H1 (cell line): ENCODE measurements at regions not wholly inside any gene's neighbourhood (a gene's known extent, or its start where the extent isn't known, plus 50 kb on each side); places are given as distances from the start of the nearest gene placed in this dataset.

Experiments used
- CTCF ChIA-PET: fragments of 300-600 bp; sonication (Branson Sonifier 250); formaldehyde crosslinking; loops from one replicate; lab custom pipeline; 2021; ENCODE audit not compliant: partially characterized antibody; lab: Charles Lee
- POLR2A ChIA-PET: fragments of 300-600 bp; sonication (Branson Sonifier 250); formaldehyde crosslinking; loops from one replicate; lab custom pipeline; 2021; ENCODE audit warnings: inconsistent platforms; ENCODE audit not compliant: partially characterized antibody; lab: Charles Lee
- DNase-seq, 2 experiments: peaks; one replicate each; pipeline versions ENCODE4 v3.0.0 to v3.0.0-alpha.2; 2010 to 2022; ENCODE audit warnings: low spot score in 2 of 2, low read depth in 1 of 2, mixed read lengths in 1 of 2
- FAIRE-seq: peaks from 2 replicates; lab custom pipeline; 2011; peaks lifted over from hg19 to GRCh38; lab: Jason Lieb, UNC
- H2AFZ ChIP-seq: 2 replicates; pipeline ENCODE4 v1.8.1; 2012; ENCODE audit warnings: low read length, inconsistent platforms
- H2AK5ac ChIP-seq: 2 replicates; pipeline ENCODE4 v1.6.1; 2013; ENCODE audit warnings: low read depth, low read length
- H2BK120ac ChIP-seq: replicated peaks from 2 replicates; pipeline ENCODE3; 2013; ENCODE audit warnings: low read depth, low read length, inconsistent platforms
- H2BK12ac ChIP-seq: 2 replicates; pipeline ENCODE4 v1.6.1; 2013; ENCODE audit warnings: low read depth, low read length
- H2BK15ac ChIP-seq: 2 replicates; pipeline ENCODE4 v1.6.1; 2013; ENCODE audit warnings: low read length
- H2BK20ac ChIP-seq: 2 replicates; pipeline ENCODE4 v1.6.1; 2013; ENCODE audit warnings: low read length
- H2BK5ac ChIP-seq: 2 replicates; pipeline ENCODE4 v1.6.1; 2013; ENCODE audit warnings: low read depth, low read length
- H3K14ac ChIP-seq: 2 replicates; pipeline ENCODE4 v1.6.1; 2013; ENCODE audit warnings: inconsistent platforms; ENCODE audit not compliant: insufficient read length
- H3K18ac ChIP-seq: 2 replicates; pipeline ENCODE4 v1.6.1; 2013; ENCODE audit warnings: low read length; ENCODE audit errors: extremely low read depth
- H3K23ac ChIP-seq: 2 replicates; pipeline ENCODE4 v1.6.1; 2013; ENCODE audit warnings: inconsistent platforms; ENCODE audit not compliant: insufficient read length
- H3K23me2 ChIP-seq: 2 replicates; pipeline ENCODE4 v1.6.1; 2013; ENCODE audit warnings: low read depth, low read length
- H3K27ac ChIP-seq: 2 replicates; pipeline ENCODE4 v1.6.1; 2011; ENCODE audit warnings: low read depth, low read length, inconsistent platforms
- H3K27me3 ChIP-seq, 4 experiments: replicated peaks in 1 of 4; 1 replicate in 1 of 4; 2 replicates in 3 of 4; pipeline versions ENCODE4 v1.6.1 to v1.8.1; 2011 to 2013; ENCODE audit warnings: low read length in 3 of 4, mild to moderate bottlenecking in 3 of 4, inconsistent platforms in 2 of 4, mixed read lengths in 2 of 4, moderate library complexity in 1 of 4; ENCODE audit not compliant: control insufficient read depth in 3 of 4, insufficient read depth in 3 of 4; ENCODE audit errors: extremely low read depth in 1 of 4
- H3K36me3 ChIP-seq, 4 experiments: 2 replicates each; pipeline versions ENCODE4 v1.6.1 to v1.8.1; 2011 to 2013; ENCODE audit warnings: mild to moderate bottlenecking in 4 of 4, low read length in 3 of 4, moderate library complexity in 2 of 4, control low read depth in 1 of 4, inconsistent platforms in 1 of 4; ENCODE audit not compliant: insufficient read depth in 4 of 4, control insufficient read depth in 2 of 4
- H3K4ac ChIP-seq: replicated peaks from 2 replicates; pipeline ENCODE3; 2013; ENCODE audit warnings: low read length, low read depth, mixed read lengths, inconsistent platforms; ENCODE audit not compliant: insufficient read length
- H3K4me1 ChIP-seq, 4 experiments: replicated peaks in 1 of 4; 1 replicate in 1 of 4; 2 replicates in 3 of 4; pipeline versions ENCODE4 v1.6.1 to v1.8.1; 2011 to 2013; ENCODE audit warnings: low read length in 3 of 4, inconsistent platforms in 2 of 4, mixed read lengths in 1 of 4; ENCODE audit not compliant: insufficient read depth in 4 of 4, control insufficient read depth in 3 of 4
- H3K4me2 ChIP-seq, 2 experiments: 2 replicates each; pipeline versions ENCODE4 v1.6.1 to v1.8.1; 2011 to 2013; ENCODE audit warnings: low read depth in 2 of 2, low read length in 2 of 2, control low read depth in 1 of 2, inconsistent platforms in 1 of 2, mild to moderate bottlenecking in 1 of 2; ENCODE audit not compliant: insufficient read depth in 1 of 2
- H3K4me3 ChIP-seq, 4 experiments: fragments of 200-600, 300-600 bp in 1 of 4; sonication (generic), shearing (Covaris generic), sonication (Bioruptor Twin) in 1 of 4; 2 replicates each; pipeline versions ENCODE4 v1.5.1 to v1.8.1; 2011 to 2016; ENCODE audit warnings: low read length in 4 of 4, low read depth in 3 of 4, control low read depth in 2 of 4, inconsistent platforms in 2 of 4, mild to moderate bottlenecking in 2 of 4, mixed read lengths in 1 of 4, moderate library complexity in 1 of 4; ENCODE audit not compliant: insufficient read depth in 2 of 4; ENCODE audit errors: extremely low read depth in 1 of 4
- H3K56ac ChIP-seq: replicated peaks from 2 replicates; pipeline ENCODE3; 2013; ENCODE audit warnings: low read depth, mild to moderate bottlenecking, mixed read lengths, low read length, inconsistent platforms; ENCODE audit not compliant: insufficient read length
- H3K79me1 ChIP-seq: 2 replicates; pipeline ENCODE4 v1.6.1; 2013; ENCODE audit warnings: low read depth, low read length, control low read depth
- H3K79me2 ChIP-seq, 2 experiments: 2 replicates each; pipeline versions ENCODE4 v1.6.1 to v1.8.1; 2012 to 2013; ENCODE audit warnings: low read length in 2 of 2, mild to moderate bottlenecking in 2 of 2, inconsistent platforms in 1 of 2; ENCODE audit not compliant: insufficient read depth in 2 of 2, control insufficient read depth in 1 of 2
- H3K9ac ChIP-seq, 4 experiments: replicated peaks in 1 of 4; 1 replicate in 1 of 4; 2 replicates in 3 of 4; pipeline versions ENCODE4 v1.6.1 to v1.8.1; 2011 to 2013; ENCODE audit warnings: low read depth in 3 of 4, low read length in 3 of 4, control low read depth in 2 of 4, mild to moderate bottlenecking in 2 of 4, moderate library complexity in 2 of 4, inconsistent platforms in 1 of 4; ENCODE audit errors: extremely low read depth in 1 of 4
- H3K9me3 ChIP-seq, 2 experiments: 2 replicates each; pipeline versions ENCODE4 v1.6.1 to v1.8.1; 2012 to 2013; ENCODE audit warnings: mild to moderate bottlenecking in 2 of 2, moderate library complexity in 2 of 2, control low read depth in 1 of 2, inconsistent platforms in 1 of 2, low read depth in 1 of 2, low read length in 1 of 2, mixed read lengths in 1 of 2; ENCODE audit not compliant: insufficient read depth in 2 of 2
- H4K20me1 ChIP-seq, 2 experiments: replicated peaks in 1 of 2; 2 replicates each; pipeline versions ENCODE3 to v1.8.1; 2011 to 2013; ENCODE audit warnings: inconsistent platforms in 2 of 2, low read length in 2 of 2, mild to moderate bottlenecking in 1 of 2; ENCODE audit not compliant: insufficient read depth in 2 of 2, control insufficient read depth in 1 of 2
- H4K5ac ChIP-seq: 2 replicates; pipeline ENCODE4 v1.6.1; 2013; ENCODE audit warnings: low read length, low read depth, mixed read lengths, inconsistent platforms; ENCODE audit not compliant: insufficient read length
- H4K8ac ChIP-seq: 2 replicates; pipeline ENCODE4 v1.8.0; 2013; ENCODE audit warnings: mild to moderate bottlenecking, moderate library complexity, low read length, inconsistent platforms; ENCODE audit not compliant: insufficient read depth; ENCODE audit errors: extremely low read depth
- H4K91ac ChIP-seq: replicated peaks from 2 replicates; pipeline ENCODE3; 2013; ENCODE audit warnings: low read length, mixed read lengths, inconsistent platforms; ENCODE audit not compliant: insufficient read length
- BACH1 ChIP-seq: IDR thresholded peaks from 2 replicates; pipeline ENCODE4 v1.6.1; 2012; ENCODE audit warnings: low read length, improper control_type of control experiment
- CHD1 ChIP-seq: IDR thresholded peaks from 2 replicates; pipeline ENCODE4 v1.6.1; 2012; ENCODE audit warnings: low read depth, low read length, improper control_type of control experiment
- EGR1 ChIP-seq: IDR thresholded peaks from 2 replicates; pipeline ENCODE4 v1.6.1; 2011; ENCODE audit warnings: low read depth, low read length, borderline replicate concordance
- HDAC2 ChIP-seq, 2 experiments: fragments of 300-600 bp in 1 of 2; sonication (generic) in 1 of 2; IDR thresholded peaks; 2 replicates each; pipeline ENCODE4 v1.6.1; 2011 to 2012; ENCODE audit warnings: low read depth in 2 of 2, low read length in 2 of 2, mild to moderate bottlenecking in 2 of 2, moderate library complexity in 2 of 2, borderline replicate concordance in 1 of 2, inconsistent platforms in 1 of 2
- PHF8 ChIP-seq: fragments of 200-600 bp; sonication (generic); conservative IDR thresholded peaks from 2 replicates; pipeline ENCODE4 v1.7.1; 2012; ENCODE audit warnings: low read depth, mild to moderate bottlenecking, inconsistent platforms, low read length, moderate library complexity
- SIX5 ChIP-seq: IDR thresholded peaks from 2 replicates; pipeline ENCODE4 v1.6.1; 2011; ENCODE audit warnings: mild to moderate bottlenecking, low read depth, low read length
- SP1 ChIP-seq: IDR thresholded peaks from 2 replicates; pipeline ENCODE4 v1.6.1; 2011; ENCODE audit warnings: low read depth, low read length
- SP4 ChIP-seq: IDR thresholded peaks from 2 replicates; pipeline ENCODE4 v1.6.1; 2012; ENCODE audit warnings: low read length, inconsistent platforms
- YY1 ChIP-seq: IDR thresholded peaks from 2 replicates; pipeline ENCODE4 v1.6.1; 2011; ENCODE audit warnings: low read depth, mild to moderate bottlenecking, low read length
- WGBS, 2 experiments: shearing (Covaris generic) in 1 of 2; methylation state at CpG; one replicate each; pipeline versions ENCODE4 v1.1.6 to v1.1.7; 2013 to 2015; ENCODE audit warnings: low lambda C conversion rate in 2 of 2, mixed read lengths in 2 of 2, inconsistent platforms in 1 of 2, low coverage in 1 of 2, missing lambda C conversion rate in 1 of 2; ENCODE audit not compliant: insufficient replicate concordance in 2 of 2, insufficient coverage in 1 of 2, insufficient read length in 1 of 2; ENCODE audit errors: extremely low coverage in 1 of 2, missing lambda C conversion rate in 1 of 2; 5-methylcytosine and 5-hydroxymethylcytosine counted together
- TF ChIP-seq, protein P1 (sequence below): IDR thresholded peaks from 2 replicates; pipeline ENCODE4 v1.6.1; 2012; ENCODE audit warnings: low read length, inconsistent platforms

DNA sequence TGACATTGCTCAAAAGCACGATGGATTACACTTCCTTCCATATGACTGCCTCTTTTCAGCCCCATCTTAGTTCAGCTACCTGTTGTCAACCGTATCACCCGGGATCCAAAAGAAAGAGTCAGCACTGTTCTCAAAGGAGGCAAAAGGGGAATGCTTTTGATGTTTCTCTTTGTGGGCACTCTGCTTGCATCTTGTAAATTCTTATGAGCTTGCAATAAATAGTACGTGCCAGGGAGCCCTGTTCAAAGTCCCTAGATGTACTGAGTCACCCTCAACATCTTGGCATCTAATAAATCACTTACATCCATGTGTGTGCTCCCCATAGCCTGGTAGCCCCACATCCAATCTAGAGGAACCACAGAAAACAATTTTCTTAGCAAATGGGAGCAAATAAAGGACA lies 256.9 kb downstream of the SUCLG1 start:
- H2BK5ac ChIP-seq: no peak overlapping the region
- no peak overlapping the region for H2BK12ac ChIP-seq
- no peak for DNase-seq
- H3K9ac ChIP-seq: no peak overlapping the region
- POLR2A ChIA-PET: no interaction called here
- H4K91ac ChIP-seq: no peak overlapping the region
- H3K56ac ChIP-seq: no peak overlapping the region
- no peaks in the 10 kb centered on the region for H3K79me1 ChIP-seq
- no peak overlapping the region for H3K14ac ChIP-seq
- FAIRE-seq: no peak
- CTCF ChIA-PET: no interaction called here
- H3K27ac ChIP-seq: no peak overlapping the region
- no peak for TF ChIP-seq SIX5
- TF ChIP-seq EGR1: no peak
- TF ChIP-seq SP4: no peak
- no peak for TF ChIP-seq YY1
- TF ChIP-seq, protein P1, sequence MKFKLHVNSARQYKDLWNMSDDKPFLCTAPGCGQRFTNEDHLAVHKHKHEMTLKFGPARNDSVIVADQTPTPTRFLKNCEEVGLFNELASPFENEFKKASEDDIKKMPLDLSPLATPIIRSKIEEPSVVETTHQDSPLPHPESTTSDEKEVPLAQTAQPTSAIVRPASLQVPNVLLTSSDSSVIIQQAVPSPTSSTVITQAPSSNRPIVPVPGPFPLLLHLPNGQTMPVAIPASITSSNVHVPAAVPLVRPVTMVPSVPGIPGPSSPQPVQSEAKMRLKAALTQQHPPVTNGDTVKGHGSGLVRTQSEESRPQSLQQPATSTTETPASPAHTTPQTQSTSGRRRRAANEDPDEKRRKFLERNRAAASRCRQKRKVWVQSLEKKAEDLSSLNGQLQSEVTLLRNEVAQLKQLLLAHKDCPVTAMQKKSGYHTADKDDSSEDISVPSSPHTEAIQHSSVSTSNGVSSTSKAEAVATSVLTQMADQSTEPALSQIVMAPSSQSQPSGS: no peak
- TF ChIP-seq SP1: no peak
- TF ChIP-seq BACH1: no peak
- TF ChIP-seq CHD1: no peak
- TF ChIP-seq HDAC2 (IDR thresholded peaks at IDR 0.05; ENCODE audit: borderline replicate concordance in 1 of 2, low read depth in 2 of 2, low read length in 2 of 2): no peak
- no peak for TF ChIP-seq PHF8
- H3K23me2 ChIP-seq: no peaks in the 10 kb centered on the region
- H3K79me2 ChIP-seq: no peaks in the 10 kb centered on the region
- H3K4ac ChIP-seq: no peak overlapping the region
- H2AK5ac ChIP-seq: no peak overlapping the region
- no peak overlapping the region for H2BK15ac ChIP-seq
- no peaks in the 10 kb centered on the region; a peak in 1 of 4 replicates for H3K9me3 ChIP-seq
- H3K23ac ChIP-seq: no peak overlapping the region
- H3K27me3 ChIP-seq: no peaks in the 10 kb centered on the region
- 100% methylated on average over 4 of the region's 4 CpGs; no CpG with 5 or more reads in 1 of the 2 experiments for WGBS, 2 experiments
- no peak overlapping the region for H2BK20ac ChIP-seq
- no peak overlapping the region for H2AFZ ChIP-seq
- H3K4me1 ChIP-seq: peaks cover 0 to 4% (median 0%) of the 10 kb centered on the region in 4 experiments; a peak in 1 of 7 replicates
- H3K18ac ChIP-seq: no peak overlapping the region
- H3K36me3 ChIP-seq: no peaks in the 10 kb centered on the region
- no peak overlapping the region for H3K4me3 ChIP-seq
- H4K5ac ChIP-seq: no peak overlapping the region
- H4K20me1 ChIP-seq: no peaks in the 10 kb centered on the region
- H3K4me2 ChIP-seq: no peak overlapping the region
- no peak overlapping the region for H2BK120ac ChIP-seq
- H4K8ac ChIP-seq: no peak overlapping the region
